ENCODE measurements at regions not wholly inside any gene's neighbourhood (a gene's known extent, or its start where the extent isn't known, plus 50 kb on each side); places are given as distances from the start of the nearest gene placed in this dataset.
A peak's percentile ranks its signal among the peaks of the same experiment; 100 is the strongest.
"Not testable (repeated sequence)": the region's sequence is repeated elsewhere in the genome, so short reads cannot be mapped to it uniquely, and the experiment has no call there.

DNA sequence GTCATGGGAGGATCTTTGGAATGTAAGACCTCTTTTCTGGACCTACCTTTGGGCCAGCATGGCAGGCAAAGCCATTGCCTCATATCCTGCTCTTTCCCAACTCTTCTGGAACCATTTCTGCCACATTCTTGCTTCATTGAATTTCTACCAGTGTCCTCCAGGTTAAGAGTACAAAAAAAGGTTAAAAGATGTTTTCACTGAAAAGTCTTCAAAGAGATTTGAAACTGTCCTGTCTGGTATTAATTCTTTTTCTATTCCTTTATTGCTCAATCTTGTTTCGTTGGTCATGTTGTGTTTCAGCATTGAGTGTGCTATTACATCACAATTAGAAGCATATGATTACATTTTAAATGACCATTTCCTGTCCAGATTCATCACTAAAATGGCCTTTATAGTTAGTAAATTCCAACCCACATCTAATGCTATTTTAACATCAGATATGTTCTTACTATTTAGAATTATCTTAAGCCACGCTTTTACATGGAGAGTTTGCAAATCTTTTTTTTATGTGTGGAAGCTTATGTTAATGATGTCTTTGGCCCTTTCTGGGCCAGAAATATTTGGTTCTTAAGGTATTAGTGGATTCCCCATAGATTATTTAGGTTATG, 450.9 kb downstream of the GJA1 start:
- no peaks in the 10 kb centered on the region for H3K27me3 ChIP-seq
- no peaks in the 10 kb centered on the region for H3K9me3 ChIP-seq
- WGBS, result 65% methylated on average over 2 of the region's 2 CpGs
- no peak overlapping the region for H3K4me3 ChIP-seq
- TF ChIP-seq POLR2AphosphoS5 (IDR thresholded peaks at IDR 0.05), result peak in 1 of 3 donors; percentile 81
- no peak for TF ChIP-seq EP300 (IDR thresholded peaks at IDR 0.05)
- peaks cover 6% of the 10 kb centered on the region for H3K4me1 ChIP-seq
- no peak overlapping the region for H3K27ac ChIP-seq
- DNase-seq (ENCODE audit: low spot score in 2 of 2), result no peak
- no peaks in the 10 kb centered on the region for H3K36me3 ChIP-seq

DNA sequence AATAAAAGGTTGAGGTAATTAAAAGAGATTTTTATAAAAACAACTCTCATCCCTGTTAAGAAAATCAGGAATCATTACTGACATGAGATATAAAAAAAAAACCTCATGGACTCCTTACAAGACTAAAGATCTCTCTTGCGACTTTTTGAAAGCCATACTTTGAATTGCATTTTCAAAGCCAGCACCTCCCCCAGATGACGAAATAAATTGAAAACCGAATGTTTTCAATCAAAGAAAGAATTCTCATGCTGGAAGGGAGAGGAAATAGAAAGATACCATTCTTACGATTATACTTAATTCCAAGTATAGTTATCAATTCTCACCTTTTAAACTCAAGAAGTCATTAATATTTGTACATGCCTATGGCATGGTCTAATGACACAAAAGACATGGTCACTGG, 452.3 kb downstream of the GJA1 start:
- 64% methylated on average over 4 of the region's 4 CpGs for WGBS
- Histone ChIP-seq H3K9me3 (no peaks in the 10 kb centered on the region), H3K27ac (no peak overlapping the region)

DNA sequence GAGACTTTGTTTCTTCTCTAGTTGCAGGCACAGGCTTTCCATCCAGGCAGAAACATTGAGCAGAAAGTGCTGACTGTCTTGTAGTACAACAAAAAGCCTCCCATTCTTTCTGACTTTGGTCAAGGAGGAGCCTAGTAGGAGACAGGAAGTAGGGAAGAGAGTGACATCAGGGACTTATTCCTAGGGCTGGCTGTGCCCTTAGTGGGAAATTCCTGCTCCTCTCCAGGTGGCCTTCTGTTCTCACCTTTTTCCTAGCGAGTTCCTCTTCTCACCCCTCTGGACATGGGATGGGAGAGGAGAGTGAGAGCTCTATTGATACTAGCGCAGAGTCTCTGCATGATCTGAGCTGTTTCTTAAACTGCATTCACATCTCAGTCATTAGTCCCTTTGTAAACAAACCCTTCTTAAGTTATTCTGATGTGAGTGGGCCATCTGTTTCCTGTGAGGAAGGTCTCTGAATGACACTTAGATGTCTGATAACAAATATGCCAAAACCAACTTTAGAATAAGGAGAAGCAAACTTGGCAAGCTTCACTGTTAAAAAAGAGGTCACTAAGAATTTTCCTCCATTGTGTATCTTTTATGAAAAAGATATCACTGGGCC, 455.0 kb downstream of the GJA1 start:
- peaks cover 6% of the 10 kb centered on the region for H3K4me1 ChIP-seq
- TF ChIP-seq POLR2A (IDR thresholded peaks at IDR 0.05), result no peak
- no peak overlapping the region for H3K27ac ChIP-seq
- H3K4me3 ChIP-seq, result no peak overlapping the region
- H3K27me3 ChIP-seq, result no peaks in the 10 kb centered on the region
- no peak for DNase-seq (ENCODE audit: low spot score in 2 of 2)
- no peaks in the 10 kb centered on the region for H3K9me3 ChIP-seq
- no peaks in the 10 kb centered on the region for H3K36me3 ChIP-seq
- WGBS, result 87% methylated on average over 2 of the region's 2 CpGs

More for the DNA sequence above, 452.3 kb downstream of the GJA1 start:
- Histone ChIP-seq H3K27me3 (no peaks in the 10 kb centered on the region), H3K4me3 (no peak overlapping the region), H3K4me1 (peaks cover 6% of the 10 kb centered on the region), H3K36me3 (no peaks in the 10 kb centered on the region)
- TF ChIP-seq EP300 (IDR thresholded peaks at IDR 0.05) (no peak), CTCF (IDR thresholded peaks at IDR 0.05) (no peak), POLR2A (IDR thresholded peaks at IDR 0.05) (no peak), POLR2AphosphoS5 (IDR thresholded peaks at IDR 0.05) (no peak)
- DNase-seq (ENCODE audit: low spot score in 2 of 2), result no peak

DNA sequence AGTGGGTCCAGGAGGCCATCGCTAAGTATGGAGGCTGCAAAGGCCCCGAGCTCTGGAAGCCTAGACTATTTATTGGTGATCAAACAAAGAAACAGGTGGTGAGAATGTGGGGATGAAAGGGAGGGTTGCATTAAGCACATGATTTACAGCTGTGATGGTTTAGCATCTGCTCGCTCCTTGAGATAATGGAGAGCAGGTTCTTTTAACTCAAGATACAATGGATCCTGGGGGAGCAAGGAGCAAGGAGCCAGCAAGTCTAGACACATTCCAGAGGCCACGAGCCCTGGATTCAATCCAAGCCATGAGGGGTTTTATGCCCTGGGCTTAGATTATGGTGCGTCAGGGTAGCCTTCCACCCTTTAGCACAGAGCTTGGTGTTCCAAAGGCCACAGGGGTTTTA, 460.3 kb downstream of the GJA1 start:
- H3K36me3 ChIP-seq; H3K27me3 ChIP-seq; DNase-seq (ENCODE audit: low spot score in 2 of 2); H3K27ac ChIP-seq; H3K4me3 ChIP-seq; H3K9me3 ChIP-seq: not testable (repeated sequence)
- WGBS, result 57% methylated on average over 5 of the region's 5 CpGs
- peaks cover 12% of the 10 kb centered on the region for H3K4me1 ChIP-seq

- Histone ChIP-seq H3K27me3 (no peaks in the 10 kb centered on the region), H3K4me3 (no peak overlapping the region), H3K27ac (no peak overlapping the region), H3K4me1 (peaks cover 12% of the 10 kb centered on the region), H3K36me3 (no peaks in the 10 kb centered on the region), H3K9me3 (no peaks in the 10 kb centered on the region)
- WGBS, result 44% methylated on average over 1 of the region's 1 CpG
- TF ChIP-seq CTCF (IDR thresholded peaks at IDR 0.05), result no peak
- no peak for TF ChIP-seq POLR2AphosphoS5 (IDR thresholded peaks at IDR 0.05)
- TF ChIP-seq POLR2A (IDR thresholded peaks at IDR 0.05), result no peak
- TF ChIP-seq EP300 (IDR thresholded peaks at IDR 0.05), result no peak
- DNase-seq (ENCODE audit: low spot score in 2 of 2), result no peak
These were observed 460.9 kb downstream of the GJA1 start for GRCh38 chr6:121896363-121896762.

GRCh38 chr6:121896771-121897170, 461.3 kb downstream of the GJA1 start:
- Histone ChIP-seq H3K27me3 (no peaks in the 10 kb centered on the region), H3K27ac (no peak overlapping the region), H3K4me3 (no peak overlapping the region), H3K9me3 (no peaks in the 10 kb centered on the region), H3K4me1 (peaks cover 12% of the 10 kb centered on the region), H3K36me3 (no peaks in the 10 kb centered on the region)
- TF ChIP-seq EP300 (IDR thresholded peaks at IDR 0.05) (no peak), POLR2AphosphoS5 (IDR thresholded peaks at IDR 0.05) (no peak), POLR2A (IDR thresholded peaks at IDR 0.05) (no peak), CTCF (IDR thresholded peaks at IDR 0.05) (no peak)
- 57% methylated on average over 3 of the region's 3 CpGs for WGBS
- DNase-seq (ENCODE audit: low spot score in 2 of 2), result no peak

DNA sequence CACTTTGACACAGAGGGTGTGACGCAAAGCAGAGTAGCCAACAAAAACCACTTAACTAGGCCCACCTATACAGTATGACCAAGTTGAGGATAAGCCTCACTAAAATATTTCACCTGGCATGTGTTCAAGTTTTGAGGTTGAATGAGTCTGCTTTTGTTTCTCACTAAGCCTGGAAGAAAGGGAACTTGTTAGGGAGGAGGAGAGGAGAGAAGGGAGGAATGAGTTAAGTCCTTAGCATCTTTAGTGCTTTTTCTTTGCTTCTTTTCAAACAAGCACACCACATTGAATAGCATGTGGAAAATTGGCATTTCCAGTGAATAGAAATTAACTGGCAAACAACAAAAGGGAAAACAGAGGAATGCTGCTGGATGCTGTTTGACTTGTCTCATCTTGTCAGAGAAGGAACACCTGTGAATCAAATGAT, 461.9 kb downstream of the GJA1 start:
- no peak for TF ChIP-seq POLR2AphosphoS5 (IDR thresholded peaks at IDR 0.05)
- no peak for TF ChIP-seq POLR2A (IDR thresholded peaks at IDR 0.05)
- TF ChIP-seq EP300 (IDR thresholded peaks at IDR 0.05), result no peak
- WGBS, result 71% methylated on average over 1 of the region's 1 CpG
- Histone ChIP-seq H3K27ac (no peak overlapping the region), H3K9me3 (no peaks in the 10 kb centered on the region), H3K4me3 (no peak overlapping the region), H3K36me3 (no peaks in the 10 kb centered on the region), H3K27me3 (no peaks in the 10 kb centered on the region), H3K4me1 (peaks cover 12% of the 10 kb centered on the region)
- DNase-seq (ENCODE audit: low spot score in 2 of 2), result no peak

Measured in suprapubic skin (tissue), 4 donors.